NCI-H1092 (cell line): ENCODE measurements at regions not wholly inside any gene's neighbourhood (a gene's known extent, or its start where the extent isn't known, plus 50 kb on each side); places are given as distances from the start of the nearest gene placed in this dataset.
"Not testable (repeated sequence)": the region's sequence is repeated elsewhere in the genome, so short reads cannot be mapped to it uniquely, and the experiment has no call there.

Experiments used
- DNase-seq: peaks from one replicate; lab custom pipeline; 2025; lab: John Stamatoyannopoulos, UW

DNA sequence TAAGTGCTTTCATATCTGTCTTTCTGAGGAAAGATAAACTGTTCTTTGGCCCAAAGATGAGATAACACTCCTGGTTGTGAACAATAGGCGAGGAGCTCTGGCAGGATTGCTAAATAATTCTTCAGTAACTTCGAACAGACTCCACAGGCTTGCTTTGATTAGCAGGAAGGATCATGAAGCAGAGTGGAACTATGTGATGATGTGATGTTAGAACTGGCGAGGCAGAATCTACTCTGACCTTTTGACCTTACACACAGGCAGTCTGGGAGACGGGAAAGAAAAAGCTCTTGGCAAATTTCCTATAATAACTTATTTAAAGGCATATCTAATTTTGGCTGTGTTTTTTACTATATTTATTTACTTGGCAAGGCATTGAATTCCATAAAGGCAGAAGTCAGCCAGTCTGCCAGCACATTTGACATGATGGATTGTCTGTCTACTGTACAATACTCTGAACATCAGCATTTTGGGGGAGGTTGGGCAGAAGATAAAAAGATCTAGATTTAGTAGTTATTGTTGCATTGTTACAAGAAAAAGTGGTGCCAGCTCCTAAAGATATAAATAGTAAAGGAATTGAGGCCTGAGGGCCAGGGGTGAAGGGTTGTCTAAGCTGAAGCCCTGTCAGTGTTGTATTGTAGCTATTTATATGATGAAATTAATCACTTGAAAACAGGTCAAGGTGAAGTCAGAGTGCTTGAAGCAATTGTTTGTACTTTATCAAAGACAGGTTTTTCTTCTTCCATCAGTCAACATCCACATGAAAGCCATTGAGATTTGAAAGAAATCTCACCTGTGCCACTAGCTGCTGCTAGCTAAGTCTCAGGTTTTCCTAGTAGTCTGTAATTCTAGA lies 708.8 kb downstream of the LTN1 start:
- DNase-seq = no peak

DNA sequence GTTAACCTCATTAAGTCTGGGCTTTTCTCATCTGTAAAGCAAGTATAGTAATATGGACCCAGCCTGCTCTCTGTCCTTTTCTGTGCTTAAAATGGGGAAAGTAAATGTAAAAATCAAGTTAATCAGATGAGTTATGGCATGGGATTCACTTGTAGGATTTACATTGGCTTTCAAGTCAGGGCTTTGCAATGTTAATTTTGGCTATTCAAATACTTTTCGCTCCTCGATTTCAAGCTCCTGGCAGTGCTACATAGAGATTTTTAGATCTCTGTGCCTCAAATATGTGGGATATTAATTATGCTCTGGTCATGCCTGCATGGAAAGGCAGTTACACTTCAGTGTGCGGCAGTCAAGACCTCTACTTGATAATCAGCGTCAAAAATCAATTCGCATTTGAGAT lies 709.8 kb downstream of the LTN1 start:
- DNase-seq = no peak

DNA sequence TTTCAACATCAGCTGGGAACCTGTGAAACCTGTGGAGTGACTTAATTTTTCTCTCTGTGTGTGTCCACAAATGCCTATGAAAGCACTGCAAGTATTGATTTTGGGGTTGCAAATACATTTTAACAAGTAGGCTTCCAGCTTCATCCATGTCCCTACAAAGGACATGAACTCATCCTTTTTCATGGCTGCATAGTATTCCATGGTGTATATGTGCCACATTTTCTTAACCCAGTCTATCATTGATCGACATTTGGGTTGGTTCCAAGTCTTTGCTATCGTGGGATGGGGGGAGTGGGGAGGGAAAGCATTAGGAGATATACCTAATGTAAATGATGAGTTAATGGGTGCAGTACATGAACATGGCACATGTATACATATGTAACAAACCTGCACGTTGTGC lies 711.3 kb downstream of the LTN1 start:
- DNase-seq = not testable (repeated sequence)

DNA sequence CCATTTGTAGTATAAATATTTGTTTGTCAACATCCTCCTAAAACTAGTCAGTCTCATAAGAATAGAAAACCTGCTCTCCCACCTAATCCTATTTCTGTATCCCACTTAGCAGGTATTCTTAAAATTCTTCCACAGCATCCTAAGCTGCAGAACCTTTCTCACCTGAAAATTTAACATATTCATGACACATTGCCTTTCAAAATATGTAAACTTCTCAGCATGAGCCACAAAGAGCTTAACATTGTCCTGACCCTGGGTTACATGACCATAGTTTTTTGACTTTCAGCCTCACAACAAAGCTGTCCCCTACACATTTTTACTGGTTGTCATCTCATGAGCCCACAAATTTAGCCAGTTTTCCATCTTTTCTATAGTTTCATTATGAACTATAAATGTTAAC lies 712.1 kb downstream of the LTN1 start:
- no peak for DNase-seq

GRCh38 chr21:28277324-28277723 lies 715.4 kb downstream of the LTN1 start:
- DNase-seq = no peak

DNA sequence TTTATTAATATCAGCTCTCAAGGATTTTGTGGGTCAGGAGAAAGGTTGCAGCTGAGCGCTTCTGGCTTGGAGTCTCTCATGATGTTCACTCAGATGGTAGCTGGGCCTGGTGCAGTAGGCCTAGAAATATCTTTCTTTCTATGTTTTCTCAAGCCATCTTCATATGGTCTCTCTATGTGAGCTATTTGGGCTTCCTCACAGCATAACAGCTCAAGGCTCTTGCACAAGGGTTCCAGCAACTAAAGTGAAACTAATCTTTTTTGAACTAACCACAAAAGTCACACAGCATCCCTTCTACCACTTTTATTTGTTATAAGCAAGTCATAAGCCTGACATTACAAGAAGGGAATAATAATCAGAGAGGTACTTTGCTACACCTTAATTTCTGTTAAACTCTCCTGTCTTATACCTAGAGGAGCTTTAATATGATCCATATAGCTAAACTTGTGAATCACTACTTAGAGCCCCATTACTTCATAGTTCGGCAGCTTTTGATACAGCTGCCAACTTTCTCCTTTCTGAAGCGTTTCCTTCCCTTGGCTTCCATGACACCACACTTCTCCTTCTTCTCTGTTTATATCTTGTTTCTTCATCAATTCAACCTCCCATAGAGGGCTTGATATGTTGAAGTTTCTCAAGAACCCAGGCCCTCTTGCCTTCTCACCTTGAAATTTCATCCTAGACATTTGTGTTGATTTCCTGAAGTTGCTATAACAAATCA lies 720.2 kb downstream of the LTN1 start:
- no peak for DNase-seq

- DNase-seq = no peak
Observed at GRCh38 chr21:28269173-28269572, 723.5 kb downstream of the LTN1 start.

DNA sequence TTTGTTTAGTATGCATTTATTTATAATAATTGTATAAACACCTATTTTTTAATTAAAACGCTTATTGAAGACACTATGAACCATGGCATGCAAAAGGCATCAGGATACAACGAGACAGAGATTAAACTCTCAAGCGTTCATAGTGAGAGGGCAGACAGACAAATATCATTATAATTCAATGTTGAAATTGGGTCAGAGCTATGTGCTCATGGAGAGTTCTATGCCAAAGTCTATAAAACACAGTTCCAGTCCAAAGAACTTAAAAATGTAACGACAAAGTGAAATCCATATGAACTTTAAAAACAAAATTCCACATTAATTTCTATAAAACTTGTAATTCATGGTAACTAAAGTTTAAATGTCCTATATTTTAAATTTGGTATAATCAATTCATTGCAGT lies 724.0 kb downstream of the LTN1 start:
- no peak for DNase-seq

DNA sequence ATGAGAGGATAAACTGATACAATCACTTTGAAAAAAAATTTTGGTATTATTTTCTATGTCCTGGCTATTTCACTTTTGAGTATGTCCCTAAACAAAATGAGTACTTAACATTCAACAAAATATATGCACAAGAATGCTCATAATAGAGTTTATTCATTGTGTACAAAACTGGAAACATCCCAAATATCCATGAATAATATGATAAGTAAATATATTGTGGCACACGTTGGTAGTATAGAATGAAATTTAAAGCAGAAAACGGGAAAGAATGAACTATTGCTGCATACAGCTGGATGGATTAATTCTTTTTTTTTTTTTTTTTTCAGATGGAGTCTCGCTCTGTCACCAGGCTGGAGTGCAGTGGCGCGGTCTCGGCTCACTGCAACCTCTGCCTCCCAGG lies 725.2 kb downstream of the LTN1 start:
- no peak for DNase-seq

DNA sequence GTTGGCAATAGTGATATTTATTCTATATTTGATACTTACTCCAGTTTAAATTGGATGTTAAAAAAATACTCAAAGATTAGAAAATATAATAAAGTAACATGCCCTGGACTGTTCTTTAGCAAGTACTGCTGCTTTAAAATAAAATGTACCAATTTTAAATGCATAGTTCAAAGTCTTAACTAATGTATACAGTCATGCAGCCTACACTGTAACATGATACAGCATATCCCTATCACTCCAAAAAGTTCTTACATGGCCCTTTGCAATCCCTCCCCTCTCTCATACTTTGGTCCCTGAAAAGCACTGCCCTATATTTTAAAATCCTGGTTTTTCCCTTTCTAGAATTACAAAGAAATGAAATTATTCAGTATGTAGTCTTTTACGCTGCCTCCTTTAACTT lies 726.6 kb downstream of the LTN1 start:
- no peak for DNase-seq

DNA sequence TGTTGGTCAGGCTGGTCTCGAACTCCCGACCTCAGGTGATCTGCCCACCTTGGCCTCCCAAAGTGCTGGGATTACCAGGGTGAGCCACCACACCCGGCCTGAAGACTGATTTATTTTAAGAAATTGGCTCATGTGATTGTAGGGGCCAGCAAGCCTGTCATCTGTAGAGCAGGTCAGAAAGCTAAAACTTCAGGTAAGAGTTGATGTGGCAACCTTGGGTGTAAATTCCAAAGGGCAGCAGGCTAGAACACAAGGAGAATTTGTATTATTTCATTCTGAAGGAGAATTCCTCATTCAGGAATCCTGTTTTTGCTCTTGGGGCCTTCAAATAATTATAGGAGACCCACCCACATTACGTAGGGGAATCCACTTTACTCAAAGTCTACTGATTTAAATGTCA lies 728.7 kb downstream of the LTN1 start:
- no peak for DNase-seq

DNA sequence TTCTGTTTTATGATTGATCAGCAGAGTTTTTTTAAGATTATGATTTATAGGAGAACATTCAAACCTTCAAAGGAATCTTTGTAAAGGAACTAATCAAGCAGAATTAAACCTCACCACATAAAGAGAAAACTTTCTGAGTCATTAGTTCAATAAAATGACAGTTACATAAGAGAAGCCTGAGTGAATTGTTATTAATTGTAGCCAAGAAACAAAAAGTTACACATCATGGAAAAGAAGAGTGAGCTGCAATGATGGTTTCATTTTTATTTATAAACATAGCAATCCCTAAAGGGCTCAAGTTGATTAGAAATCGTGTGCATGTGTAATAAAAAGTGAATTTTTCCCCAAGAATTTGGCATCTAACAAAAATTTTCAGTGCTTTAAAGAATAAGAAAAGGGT lies 731.4 kb downstream of the LTN1 start:
- DNase-seq = no peak

GRCh38 chr21:28257276-28257675 lies 735.4 kb downstream of the LTN1 start:
- DNase-seq = no peak

GRCh38 chr21:28256837-28257236 lies 735.8 kb downstream of the LTN1 start:
- DNase-seq = no peak

- no peak for DNase-seq
Observed at GRCh38 chr21:28256420-28256831, 736.3 kb downstream of the LTN1 start.

GRCh38 chr21:28253961-28254360 lies 738.7 kb downstream of the LTN1 start:
- no peak for DNase-seq

- DNase-seq = no peak
Observed at GRCh38 chr21:28253338-28253737, 739.3 kb downstream of the LTN1 start.

- no peak for DNase-seq
Observed at GRCh38 chr21:28252928-28253327, 739.7 kb downstream of the LTN1 start.

- no peak for DNase-seq
Observed at GRCh38 chr21:28250946-28251345, 741.7 kb downstream of the LTN1 start.

DNA sequence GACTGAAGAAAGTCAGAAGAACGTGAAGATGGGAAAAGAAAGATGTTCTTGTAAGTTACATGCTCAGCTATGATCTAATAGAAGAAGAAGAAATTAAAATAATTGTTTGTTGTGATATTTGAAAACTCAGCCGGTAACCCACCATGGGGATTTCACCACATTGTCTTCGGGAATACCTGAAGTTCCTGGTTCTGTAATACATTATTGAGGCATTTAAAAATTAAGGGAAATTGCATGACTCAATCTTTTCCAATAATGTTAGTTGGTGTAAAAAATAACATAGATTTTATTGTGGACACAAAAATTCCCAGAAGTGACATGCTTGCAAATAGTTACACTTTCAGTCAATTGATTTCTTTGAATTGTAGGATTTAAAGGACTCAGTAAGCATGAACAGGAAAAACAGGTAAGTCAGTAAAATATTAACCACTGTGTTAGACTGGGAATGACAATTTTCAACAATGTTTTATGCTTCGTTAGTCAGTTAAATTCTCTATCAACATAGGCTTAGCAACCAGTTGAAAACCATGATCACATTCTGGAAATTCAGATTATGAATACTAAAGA lies 745.1 kb downstream of the LTN1 start:
- no peak for DNase-seq

DNA sequence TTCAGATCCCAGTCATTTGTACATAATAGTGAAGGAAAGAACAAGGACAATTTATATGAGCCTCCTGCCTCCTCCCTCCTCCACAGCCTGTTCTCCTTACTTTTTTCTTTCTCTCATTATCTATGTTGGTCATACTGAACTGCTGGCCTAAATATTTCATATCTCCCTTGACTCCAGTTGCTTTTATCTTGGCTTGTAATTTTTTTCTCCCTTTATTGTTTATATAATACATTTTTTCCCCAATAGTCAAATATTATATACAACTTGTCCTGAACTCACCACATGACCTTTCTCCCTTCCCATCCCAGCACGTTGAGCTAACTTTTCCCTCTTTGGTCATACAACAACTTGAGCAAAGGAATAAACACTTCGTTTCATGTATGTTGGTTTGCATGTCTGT lies 752.1 kb downstream of the LTN1 start:
- no peak for DNase-seq

DNA sequence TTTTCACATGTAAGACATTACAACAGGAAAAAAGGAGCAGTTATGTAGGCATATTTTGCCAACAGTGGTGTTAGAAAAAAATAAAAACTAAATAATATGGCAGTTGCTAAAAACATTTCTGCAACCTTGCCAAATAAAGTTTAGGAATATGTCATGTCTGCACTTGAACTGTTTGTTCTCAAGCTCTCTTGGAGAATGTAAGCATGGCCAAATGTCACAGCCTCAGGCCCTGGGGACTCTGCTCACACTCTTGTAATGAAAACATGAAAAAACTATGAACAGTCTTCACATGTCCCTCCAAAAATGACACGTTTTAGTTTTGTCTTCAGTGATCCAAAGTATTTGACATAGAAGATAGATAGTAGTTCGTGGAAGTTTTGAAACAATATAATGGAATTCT lies 753.3 kb downstream of the LTN1 start:
- DNase-seq = no peak

- DNase-seq = no peak
Observed at GRCh38 chr21:28237661-28238060, 755.0 kb downstream of the LTN1 start.
